GM23338 (cell line): ENCODE measurements at regions not wholly inside any gene's neighbourhood (a gene's known extent, or its start where the extent isn't known, plus 50 kb on each side); places are given as distances from the start of the nearest gene placed in this dataset.

Experiments
- ATAC-seq: fragments of 200-7000 bp; cut with Tn5 transposase; 3 replicates; pipeline ENCODE4 v1.9.1; 2020
- DNase-seq: peaks from one replicate; pipeline ENCODE4 v3.0.0-alpha.2; 2015; ENCODE audit warnings: low spot score
- H2AFZ ChIP-seq: fragments of 200-600 bp; sonication (generic); 2 replicates; pipeline ENCODE4 v1.8.0; 2016; ENCODE audit warnings: antibody characterized with exemption, mild to moderate bottlenecking, moderate library complexity
- H3F3A ChIP-seq: fragments of 200-600 bp; sonication (generic); replicated peaks from 2 replicates; pipeline ENCODE4 v1.8.0; 2017; ENCODE audit warnings: antibody characterized with exemption, mixed run types, low read depth
- H3K27ac ChIP-seq: fragments of 200-600 bp; sonication (generic); 2 replicates; pipeline ENCODE4 v1.6.1; 2016; ENCODE audit warnings: low read depth
- H3K27me3 ChIP-seq: fragments of 200-600 bp; sonication (generic); 2 replicates; pipeline ENCODE4 v1.8.0; 2016; ENCODE audit warnings: mild to moderate bottlenecking, mixed run types, moderate library complexity; ENCODE audit not compliant: insufficient read depth
- H3K36me3 ChIP-seq: fragments of 200-600 bp; sonication (generic); 2 replicates; pipeline ENCODE4 v1.8.0; 2016; ENCODE audit warnings: mild to moderate bottlenecking; ENCODE audit not compliant: insufficient read depth
- H3K4me1 ChIP-seq: fragments of 200-600 bp; sonication (generic); 2 replicates; pipeline ENCODE4 v1.8.0; 2016; ENCODE audit warnings: mild to moderate bottlenecking, moderate library complexity; ENCODE audit not compliant: insufficient read depth
- H3K4me2 ChIP-seq: fragments of 200-600 bp; sonication (generic); 2 replicates; pipeline ENCODE4 v1.7.1; 2017; ENCODE audit warnings: mixed run types
- H3K4me3 ChIP-seq: fragments of 200-600 bp; sonication (generic); 2 replicates; pipeline ENCODE4 v1.6.1; 2016; ENCODE audit warnings: mixed run types
- H3K79me2 ChIP-seq: fragments of 200-600 bp; sonication (generic); replicated peaks from 2 replicates; pipeline ENCODE4 v1.8.0; 2017; ENCODE audit warnings: mild to moderate bottlenecking; ENCODE audit not compliant: insufficient read depth
- H3K9me2 ChIP-seq: fragments of 200-600 bp; sonication (generic); 2 replicates; pipeline ENCODE4 v1.8.0; 2017; ENCODE audit not compliant: insufficient read depth
- H4K20me1 ChIP-seq: fragments of 200-600 bp; sonication (generic); replicated peaks from 2 replicates; pipeline ENCODE4 v1.8.0; 2017; ENCODE audit warnings: mild to moderate bottlenecking; ENCODE audit not compliant: insufficient read depth
- H3K27ac Mint-ChIP-seq: 2 replicates; pipeline ENCODE4 v1.8.0; 2020; ENCODE audit warnings: inconsistent platforms, mild to moderate bottlenecking, moderate library complexity, mixed read lengths
- H3K27me3 Mint-ChIP-seq: 3 replicates; pipeline ENCODE4 v1.8.0; 2022; ENCODE audit warnings: low read depth, mild to moderate bottlenecking, moderate library complexity, mixed read lengths, inconsistent platforms; ENCODE audit not compliant: insufficient read depth, poor library complexity
- H3K36me3 Mint-ChIP-seq: 3 replicates; pipeline ENCODE4 v1.8.0; 2021; ENCODE audit warnings: low read depth, mild to moderate bottlenecking, inconsistent platforms, moderate library complexity, mixed read lengths
- H3K4me1 Mint-ChIP-seq: 3 replicates; pipeline ENCODE4 v1.8.0; 2020; ENCODE audit warnings: mild to moderate bottlenecking, inconsistent platforms, mixed read lengths
- H3K4me3 Mint-ChIP-seq: 3 replicates; pipeline ENCODE4 v1.8.0; 2021; ENCODE audit warnings: moderate library complexity, mild to moderate bottlenecking, inconsistent platforms, mixed read lengths
- H3K9me3 Mint-ChIP-seq: 3 replicates; pipeline ENCODE4 v1.8.0; 2020; ENCODE audit warnings: moderate library complexity, mild to moderate bottlenecking, inconsistent platforms, mixed read lengths
- CREB1 ChIP-seq: fragments of 250-450 bp; sonication (Bioruptor Pico); IDR thresholded peaks from 2 replicates; pipeline ENCODE4 v1.5.0; 2020; ENCODE audit warnings: low read depth, mild to moderate bottlenecking, moderate library complexity
- CTCF ChIP-seq, 2 experiments: fragments of 200-600 bp in 1 of 2; sonication (generic) in 1 of 2; conservative IDR thresholded peaks; 2 replicates each; pipeline versions ENCODE4 v1.5.1 to v1.6.1; 2016 to 2017; ENCODE audit warnings: antibody characterized with exemption in 2 of 2, low read depth in 2 of 2, mild to moderate bottlenecking in 2 of 2, moderate library complexity in 1 of 2
- ETS1 ChIP-seq: IDR thresholded peaks from 2 replicates; pipeline ENCODE4 v1.6.1; 2016; ENCODE audit warnings: antibody characterized with exemption
- EZH2 ChIP-seq: fragments of 200-600 bp; sonication (generic); IDR thresholded peaks from one replicate; pipeline ENCODE4 v1.8.0; 2017; ENCODE audit warnings: antibody characterized with exemption, mild to moderate bottlenecking, low read depth; ENCODE audit not compliant: unreplicated experiment
- JUNB ChIP-seq: IDR thresholded peaks from one replicate; pipeline ENCODE4 v1.6.1; 2016; ENCODE audit warnings: antibody characterized with exemption; ENCODE audit not compliant: unreplicated experiment
- NANOG ChIP-seq: IDR thresholded peaks from 2 replicates; pipeline ENCODE4 v1.6.1; 2016; ENCODE audit warnings: antibody characterized with exemption, borderline replicate concordance
- REST ChIP-seq: IDR thresholded peaks from one replicate; pipeline ENCODE4 v1.6.1; 2018; ENCODE audit warnings: antibody characterized with exemption; ENCODE audit not compliant: unreplicated experiment
- STAT1 ChIP-seq: IDR thresholded peaks from one replicate; pipeline ENCODE4 v1.6.1; 2016; ENCODE audit warnings: antibody characterized with exemption; ENCODE audit not compliant: unreplicated experiment
- ZNF114 ChIP-seq: fragments of 250-450 bp; sonication (Bioruptor Pico); IDR thresholded peaks from 2 replicates; pipeline ENCODE4 v1.5.0; 2020; ENCODE audit warnings: mild to moderate bottlenecking, moderate library complexity
- ZNF331 ChIP-seq: fragments of 250-450 bp; sonication (Bioruptor Pico); IDR thresholded peaks from 2 replicates; pipeline ENCODE4 v1.5.0; 2020; ENCODE audit warnings: low read depth, mild to moderate bottlenecking, moderate library complexity
- ZNF462 ChIP-seq: fragments of 250-450 bp; sonication (Bioruptor Pico); IDR thresholded peaks from 2 replicates; pipeline ENCODE4 v1.5.0; 2020; ENCODE audit warnings: mild to moderate bottlenecking, moderate library complexity

- TF ChIP-seq CREB1 (CRISPR knock-in tag): no peak
- TF ChIP-seq STAT1: no peak
- no peak for TF ChIP-seq EZH2
- TF ChIP-seq REST: no peak
- no peak for TF ChIP-seq JUNB
- TF ChIP-seq ZNF114: no peak
Observed at GRCh38 chr6:12436683-12437082, 146.5 kb downstream of the EDN1 start (continued).

- no peaks in the 10 kb centered on the region for H3K27me3 ChIP-seq
- H3K9me3 Mint-ChIP-seq: peaks cover 11% of the 10 kb centered on the region; the same call in 1 of the 3 replicates
- H3K27ac Mint-ChIP-seq: no peak overlapping the region
- H3F3A ChIP-seq: no peaks in the 10 kb centered on the region
- no peak overlapping the region for H3K27ac ChIP-seq
- H4K20me1 ChIP-seq: no peaks in the 10 kb centered on the region
- DNase-seq: no peak
- TF ChIP-seq ZNF331 (CRISPR knock-in tag) (no peak), CTCF (conservative IDR thresholded peaks at IDR 0.05; ENCODE audit: low read depth in 2 of 2) (no peak), ZNF114 (no peak), ZNF462 (CRISPR knock-in tag) (no peak), NANOG (no peak), JUNB (no peak), ETS1 (no peak)
- ATAC-seq: no peak
- H3K9me2 ChIP-seq: 0 out of 2 replicates have a peak, but pooled peaks cover 6% of the 10 kb centered on the region
- H3K79me2 ChIP-seq: no peaks in the 10 kb centered on the region
- H2AFZ ChIP-seq: no peak overlapping the region
- no peak overlapping the region for H3K4me3 Mint-ChIP-seq
- H3K4me3 ChIP-seq: no peak overlapping the region
- H3K36me3 Mint-ChIP-seq: peaks cover 8% of the 10 kb centered on the region; the same call in 1 of the 3 replicates
- H3K4me1 Mint-ChIP-seq: no peaks in the 10 kb centered on the region
- no peaks in the 10 kb centered on the region for H3K36me3 ChIP-seq
- no peak overlapping the region for H3K4me2 ChIP-seq
- no peaks in the 10 kb centered on the region for H3K27me3 Mint-ChIP-seq
- no peaks in the 10 kb centered on the region for H3K4me1 ChIP-seq
Observed at GRCh38 chr6:12439296-12439695, 149.1 kb downstream of the EDN1 start.
